IPS-18c (cell line): ENCODE measurements at regions not wholly inside any gene's neighbourhood (a gene's known extent, or its start where the extent isn't known, plus 50 kb on each side); places are given as distances from the start of the nearest gene placed in this dataset.

Experiments
- H3K4me3 ChIP-seq: 2 replicates; pipeline ENCODE4 v1.7.0; 2013; ENCODE audit warnings: low read depth, mild to moderate bottlenecking, low read length, moderate library complexity; ENCODE audit not compliant: insufficient read depth
- H3K9me3 ChIP-seq: one replicate; pipeline ENCODE4 v1.6.1; 2013; ENCODE audit warnings: mild to moderate bottlenecking, low read length, moderate library complexity; ENCODE audit not compliant: control insufficient read depth, insufficient read depth

DNA sequence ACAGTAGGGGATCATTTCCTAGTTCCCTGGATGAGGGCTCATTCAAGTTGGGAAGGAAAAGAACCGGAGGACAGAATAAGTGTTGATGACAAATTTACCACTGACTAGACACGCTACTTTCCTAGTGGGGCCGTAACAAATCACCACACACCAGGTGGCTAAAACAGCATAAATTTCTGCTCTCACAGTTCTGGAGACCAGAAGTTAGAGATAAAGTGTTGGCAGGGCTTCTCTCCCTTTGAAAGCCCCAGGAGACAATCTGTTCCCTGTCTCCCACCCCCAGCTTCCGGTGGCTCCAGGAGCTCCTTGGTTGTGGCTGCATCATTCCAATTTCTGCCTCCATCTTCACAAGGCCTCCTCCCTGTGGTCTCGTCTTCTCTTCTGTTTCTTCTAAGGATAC lies 65.4 kb upstream of the ARGLU1 start:
- no peaks in the 10 kb centered on the region for H3K9me3 ChIP-seq

DNA sequence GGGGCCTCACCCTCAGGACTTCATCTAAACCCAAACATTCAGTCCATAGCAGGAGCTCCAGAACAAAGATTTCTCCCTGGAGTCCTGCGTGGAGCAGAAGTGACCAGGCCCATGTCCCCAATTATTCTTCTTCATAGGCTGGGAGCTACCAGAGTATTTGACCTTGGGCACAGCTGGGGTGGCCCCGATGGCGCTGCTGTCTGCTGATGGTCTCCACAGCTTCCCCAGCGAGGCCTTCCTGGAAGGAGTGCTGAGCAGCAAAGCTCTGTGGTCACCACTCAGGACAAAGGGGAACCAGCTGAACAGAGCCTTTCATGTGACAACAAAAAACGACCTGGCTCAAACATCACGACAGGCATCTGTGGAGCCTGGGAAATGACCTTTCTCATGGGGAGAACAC lies 62.7 kb upstream of the ARGLU1 start:
- Histone ChIP-seq H3K4me3 (no peak overlapping the region), H3K9me3 (no peaks in the 10 kb centered on the region)

More for the DNA sequence above, 65.4 kb upstream of the ARGLU1 start:
- no peak overlapping the region for H3K4me3 ChIP-seq

DNA sequence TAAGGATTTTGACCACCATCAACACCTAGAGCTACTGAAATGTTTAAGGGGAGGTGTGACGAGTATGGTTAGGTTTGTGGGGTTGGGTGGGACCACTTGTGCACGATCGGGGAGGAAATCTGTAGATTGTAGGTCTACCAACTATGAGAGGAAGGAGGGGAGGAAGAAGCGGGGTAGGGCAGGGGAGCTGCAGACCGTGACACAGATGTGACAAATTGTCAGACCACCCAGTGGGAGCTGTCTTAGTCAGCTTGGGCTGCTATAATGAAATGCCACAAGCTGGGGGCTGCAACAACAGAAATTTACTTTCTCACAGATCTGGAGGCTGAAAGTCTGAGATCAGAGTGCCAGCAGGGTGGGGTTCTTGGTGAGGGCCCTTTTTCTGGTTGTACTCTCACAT lies 62.2 kb upstream of the ARGLU1 start:
- Histone ChIP-seq H3K4me3 (no peak overlapping the region), H3K9me3 (no peaks in the 10 kb centered on the region)

DNA sequence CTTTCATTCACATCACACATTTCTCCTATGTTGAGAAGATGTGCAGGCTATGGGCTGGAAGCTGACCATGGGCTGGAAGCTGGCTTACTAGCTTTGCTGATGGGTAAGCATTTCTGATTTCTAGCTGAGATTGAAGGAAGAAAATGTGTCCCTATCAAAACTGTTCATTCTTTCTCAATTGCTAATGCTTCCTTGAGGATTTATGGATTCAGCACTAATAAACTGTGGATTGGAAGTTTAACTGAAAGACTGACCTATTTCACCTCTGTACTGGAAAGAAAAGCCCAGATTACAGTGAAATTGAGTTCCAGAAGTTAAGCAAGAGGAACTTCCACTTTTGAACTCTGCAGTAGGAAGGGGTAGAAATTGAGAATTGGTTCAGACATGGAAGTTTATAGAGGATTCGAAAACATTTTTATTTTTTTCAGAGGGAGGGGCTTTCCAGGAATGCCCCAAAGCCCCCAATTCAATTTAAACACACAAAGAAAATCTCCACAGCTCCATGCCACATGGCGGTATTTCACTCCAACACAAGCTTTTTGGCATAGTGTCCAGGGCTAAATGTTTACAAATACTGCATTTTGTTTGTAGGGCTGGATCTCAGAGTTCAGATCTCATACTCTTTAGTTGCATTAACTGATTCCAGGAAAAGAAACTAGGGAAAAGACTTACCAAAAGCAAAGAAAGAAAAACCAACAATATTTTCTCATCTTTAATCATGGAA lies 61.2 kb upstream of the ARGLU1 start:
- no peak overlapping the region for H3K4me3 ChIP-seq
- H3K9me3 ChIP-seq = no peaks in the 10 kb centered on the region

DNA sequence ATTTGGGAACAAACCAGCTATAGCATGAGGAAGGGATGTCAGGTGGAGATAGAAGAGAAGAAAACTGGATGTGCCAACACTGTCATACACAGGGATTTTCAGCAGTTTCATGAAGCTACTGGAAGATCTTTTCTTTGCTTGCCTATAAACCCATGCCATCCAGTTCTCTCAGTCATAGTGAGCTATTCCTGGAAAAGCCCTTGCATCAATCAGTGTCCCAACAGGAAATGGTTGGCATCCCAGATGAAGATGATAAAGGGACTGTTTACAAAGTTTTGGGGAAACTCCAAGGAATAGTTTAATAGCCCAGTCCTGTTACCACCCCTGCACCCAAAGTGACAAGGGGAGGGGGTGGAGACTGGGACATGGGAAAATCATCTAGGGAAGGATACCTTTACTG lies 58.5 kb upstream of the ARGLU1 start:
- H3K4me3 ChIP-seq = no peak overlapping the region

DNA sequence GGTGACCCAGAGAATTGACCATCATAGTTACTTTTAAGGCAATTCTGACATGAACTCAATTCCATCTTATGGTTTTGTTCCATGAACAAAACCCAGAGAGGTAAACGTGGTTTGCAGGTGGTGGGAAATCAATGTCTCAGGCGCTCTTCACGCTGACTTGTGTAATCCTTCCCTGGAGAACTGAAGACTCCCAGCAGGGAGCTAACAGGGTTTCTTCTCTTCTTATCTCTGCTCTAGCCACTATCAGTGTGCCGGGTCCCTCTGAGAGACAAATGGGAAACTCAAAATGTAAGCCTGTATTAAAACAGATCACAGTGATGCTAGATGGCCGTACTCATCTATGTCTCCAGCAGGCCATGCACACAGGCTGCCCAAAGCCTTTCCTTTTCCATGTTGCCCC lies 57.6 kb upstream of the ARGLU1 start:
- no peak overlapping the region for H3K4me3 ChIP-seq

More for the DNA sequence above, 58.5 kb upstream of the ARGLU1 start:
- H3K9me3 ChIP-seq = no peaks in the 10 kb centered on the region

DNA sequence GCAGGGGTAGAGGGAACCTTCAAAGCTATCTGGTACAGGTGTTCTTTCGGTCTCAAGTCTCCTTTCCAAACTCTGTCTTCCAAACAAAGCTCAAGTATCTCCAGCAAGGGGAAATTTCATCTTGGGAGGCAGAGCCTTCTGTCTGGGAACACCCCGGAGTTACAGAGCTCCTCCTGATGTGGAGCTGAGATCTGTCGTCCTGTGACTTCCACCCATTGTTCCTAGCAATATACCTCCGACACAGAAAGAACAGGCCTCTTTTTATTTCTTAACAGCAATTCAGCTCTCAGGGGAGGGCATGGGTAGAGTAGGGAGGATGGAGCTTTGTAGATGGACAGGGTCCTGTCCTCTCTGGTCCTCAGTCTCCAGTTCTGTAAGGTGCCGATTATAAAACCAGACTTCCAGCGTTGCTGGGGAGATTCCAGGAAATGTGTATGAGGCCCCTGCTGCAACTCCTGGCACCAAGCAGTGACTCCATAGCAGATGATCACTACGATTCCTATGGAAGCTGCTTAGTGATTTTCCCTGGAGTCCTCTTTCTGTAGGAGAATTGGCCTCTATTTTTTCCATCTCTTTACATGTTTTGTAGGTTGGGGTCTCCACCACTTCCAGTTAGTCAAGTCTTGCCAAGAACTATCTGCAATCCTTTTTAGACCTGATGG lies 56.0 kb upstream of the ARGLU1 start:
- Histone ChIP-seq H3K4me3 (no peak overlapping the region), H3K9me3 (no peaks in the 10 kb centered on the region)

More for the DNA sequence above, 57.6 kb upstream of the ARGLU1 start:
- no peaks in the 10 kb centered on the region for H3K9me3 ChIP-seq

DNA sequence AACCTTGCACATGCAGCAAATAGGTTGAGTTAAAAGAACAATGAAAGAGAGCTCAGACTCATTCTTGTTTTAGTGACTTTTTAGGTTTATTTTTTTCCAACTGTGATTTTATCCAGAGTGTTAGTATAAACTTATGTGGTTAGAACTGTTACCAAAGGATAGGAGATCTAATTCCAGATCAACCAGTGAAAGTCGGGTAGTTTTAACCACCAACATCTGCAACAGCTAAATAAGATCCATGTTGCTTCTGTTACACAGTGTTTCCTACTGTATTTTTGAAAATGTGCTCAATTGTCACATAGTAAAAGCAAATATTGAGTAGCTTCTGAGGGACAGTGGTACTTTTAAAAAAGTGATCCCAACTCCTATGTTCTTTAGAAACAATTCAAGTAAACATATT lies 53.9 kb upstream of the ARGLU1 start:
- no peaks in the 10 kb centered on the region for H3K9me3 ChIP-seq
- no peak overlapping the region for H3K4me3 ChIP-seq

DNA sequence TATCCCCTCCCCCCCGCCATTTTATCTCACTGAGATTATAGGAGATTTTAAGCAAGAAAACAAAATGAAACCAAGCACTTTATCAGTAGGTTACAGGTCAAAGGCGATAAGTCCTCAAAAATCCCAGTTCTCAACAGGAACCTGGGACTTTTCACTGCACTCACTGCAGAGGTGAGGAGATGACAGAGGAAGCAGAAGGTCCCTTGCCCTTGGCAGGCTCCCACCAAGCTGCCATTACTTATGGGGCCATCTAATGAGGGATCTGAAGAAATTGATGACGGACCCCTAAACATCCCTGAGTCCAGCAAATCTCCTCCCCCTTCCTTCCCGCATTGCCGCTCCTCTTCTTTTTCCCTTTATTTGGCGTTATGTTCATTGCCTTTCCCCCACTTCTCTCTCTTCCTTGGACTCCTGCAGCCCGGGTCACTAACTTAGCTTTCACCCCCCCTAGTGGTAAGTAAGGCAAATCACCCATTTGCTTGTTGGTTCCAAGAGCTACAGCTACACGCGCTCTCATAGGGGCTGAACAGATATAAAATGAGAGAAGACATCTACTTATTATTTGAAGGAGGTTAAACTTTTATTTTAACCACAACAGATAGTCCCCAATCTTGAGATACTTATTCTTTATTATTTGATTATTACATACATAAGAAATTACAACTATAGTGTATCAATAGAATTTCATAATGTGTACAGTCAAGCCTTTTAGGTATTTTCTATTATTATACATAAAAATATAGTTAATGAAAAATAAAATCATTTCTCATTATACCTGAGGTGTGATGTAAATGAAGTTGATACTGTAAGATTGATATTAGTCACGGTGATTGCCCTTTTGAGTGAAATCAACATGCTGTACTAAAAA lies 52.0 kb upstream of the ARGLU1 start:
- Histone ChIP-seq H3K4me3 (no peak overlapping the region), H3K9me3 (no peaks in the 10 kb centered on the region)
